ENCODE measurements at regions not wholly inside any gene's neighbourhood (a gene's known extent, or its start where the extent isn't known, plus 50 kb on each side); places are given as distances from the start of the nearest gene placed in this dataset.

DNA sequence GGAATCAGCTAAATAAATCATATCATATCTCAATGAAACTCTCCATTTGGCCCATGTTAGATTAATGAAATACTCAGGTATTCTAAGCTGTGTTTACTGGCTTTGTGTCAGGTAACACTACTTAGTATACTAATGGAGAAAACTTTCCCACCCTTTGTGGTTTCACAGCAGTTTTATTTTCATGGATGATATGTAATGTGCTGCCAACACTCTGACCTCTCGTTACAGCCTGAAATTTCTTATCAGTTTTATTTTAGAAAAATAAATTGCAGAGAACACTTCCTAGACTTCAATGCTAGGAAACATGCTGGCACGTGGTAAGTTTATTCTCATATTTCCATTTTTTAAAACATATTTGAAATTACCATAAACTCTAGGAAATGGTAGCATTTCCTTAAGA lies 758.9 kb downstream of the LIG4 start:
- H3K27me3 ChIP-seq (replicated peaks; ENCODE audit: insufficient read depth): no peaks in the 10 kb centered on the region
- ATAC-seq (ENCODE audit: insufficient number of reproducible peaks, low FRiP score, low read depth) (no peak), DNase-seq (ENCODE audit: low spot score) (no peak)
- peaks cover 22 to 56% of the 10 kb centered on the region in 2 donors for H3K4me1 ChIP-seq (ENCODE audit: control insufficient read depth in 1 of 2, low read depth in 2 of 2)
- TF ChIP-seq, protein P1, sequence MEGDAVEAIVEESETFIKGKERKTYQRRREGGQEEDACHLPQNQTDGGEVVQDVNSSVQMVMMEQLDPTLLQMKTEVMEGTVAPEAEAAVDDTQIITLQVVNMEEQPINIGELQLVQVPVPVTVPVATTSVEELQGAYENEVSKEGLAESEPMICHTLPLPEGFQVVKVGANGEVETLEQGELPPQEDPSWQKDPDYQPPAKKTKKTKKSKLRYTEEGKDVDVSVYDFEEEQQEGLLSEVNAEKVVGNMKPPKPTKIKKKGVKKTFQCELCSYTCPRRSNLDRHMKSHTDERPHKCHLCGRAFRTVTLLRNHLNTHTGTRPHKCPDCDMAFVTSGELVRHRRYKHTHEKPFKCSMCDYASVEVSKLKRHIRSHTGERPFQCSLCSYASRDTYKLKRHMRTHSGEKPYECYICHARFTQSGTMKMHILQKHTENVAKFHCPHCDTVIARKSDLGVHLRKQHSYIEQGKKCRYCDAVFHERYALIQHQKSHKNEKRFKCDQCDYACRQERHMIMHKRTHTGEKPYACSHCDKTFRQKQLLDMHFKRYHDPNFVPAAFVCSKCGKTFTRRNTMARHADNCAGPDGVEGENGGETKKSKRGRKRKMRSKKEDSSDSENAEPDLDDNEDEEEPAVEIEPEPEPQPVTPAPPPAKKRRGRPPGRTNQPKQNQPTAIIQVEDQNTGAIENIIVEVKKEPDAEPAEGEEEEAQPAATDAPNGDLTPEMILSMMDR (IDR thresholded peaks at IDR 0.05): no peak
- H3K4me3 ChIP-seq: no peak overlapping the region
- no peaks in the 10 kb centered on the region for H3K36me3 ChIP-seq
- H3K27ac ChIP-seq: no peak overlapping the region
- no peaks in the 10 kb centered on the region for H3K9me3 ChIP-seq

DNA sequence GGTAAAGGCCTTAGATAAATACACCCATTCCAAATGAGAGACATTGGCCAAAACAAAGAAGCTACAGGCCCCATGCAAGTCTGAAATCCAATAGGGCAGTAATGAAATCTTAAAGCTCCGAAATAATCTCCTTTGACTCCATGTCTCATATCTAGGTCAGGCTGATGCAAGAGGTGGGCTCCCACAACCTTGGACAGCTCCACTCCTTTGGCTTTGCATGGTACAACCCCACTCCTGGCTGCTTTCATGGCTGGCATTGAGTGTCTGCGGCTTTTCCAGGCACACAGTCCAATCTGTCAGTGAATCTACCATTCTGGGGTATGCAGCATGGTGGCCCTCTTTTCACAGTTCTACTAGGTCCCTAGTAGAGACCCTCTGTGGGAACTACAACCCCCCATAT lies 762.5 kb downstream of the LIG4 start:
- Histone ChIP-seq H3K27me3 (replicated peaks; ENCODE audit: insufficient read depth) (no peaks in the 10 kb centered on the region), H3K27ac (no peak overlapping the region), H3K9me3 (no peaks in the 10 kb centered on the region), H3K4me1 (ENCODE audit: control insufficient read depth in 1 of 2, low read depth in 2 of 2) (peaks cover 0 to 39% of the 10 kb centered on the region in 2 donors), H3K4me3 (no peak overlapping the region), H3K36me3 (no peaks in the 10 kb centered on the region)
- ATAC-seq (ENCODE audit: insufficient number of reproducible peaks, low FRiP score, low read depth): no peak
- TF ChIP-seq, protein P1 (IDR thresholded peaks at IDR 0.05): no peak
- no peak for DNase-seq (ENCODE audit: low spot score)

DNA sequence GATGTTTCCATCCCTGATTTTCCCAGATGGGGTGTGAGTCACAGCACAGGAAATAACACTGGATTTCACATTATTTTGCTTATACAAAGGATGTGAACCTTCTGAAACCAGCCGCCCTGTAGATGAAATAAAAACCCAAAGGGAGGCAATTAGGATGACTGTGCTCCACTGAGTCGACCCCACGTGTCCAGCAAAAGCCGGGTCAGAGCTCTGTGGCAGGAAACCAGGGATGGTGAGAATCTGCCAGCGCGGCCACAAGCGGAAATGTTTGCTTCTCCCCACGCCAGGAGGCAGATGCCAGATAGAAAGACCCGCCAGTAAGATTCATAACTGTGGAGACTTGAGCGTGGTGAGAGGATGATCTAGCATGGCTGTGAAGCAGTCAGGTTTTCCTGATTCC lies 764.4 kb downstream of the LIG4 start:
- Histone ChIP-seq H3K36me3 (no peaks in the 10 kb centered on the region), H3K9me3 (no peaks in the 10 kb centered on the region), H3K27me3 (replicated peaks; ENCODE audit: insufficient read depth) (no peaks in the 10 kb centered on the region), H3K4me1 (ENCODE audit: control insufficient read depth in 1 of 2, low read depth in 2 of 2) (peaks cover 0 to 20% of the 10 kb centered on the region in 2 donors), H3K27ac (peak overlapping the region; percentile 33 to 43), H3K4me3 (peak overlapping the region; percentile 50)
- ATAC-seq (ENCODE audit: insufficient number of reproducible peaks, low FRiP score, low read depth) (peak; percentile 69), DNase-seq (ENCODE audit: low spot score) (peak; percentile 16)
- TF ChIP-seq, protein P1 (IDR thresholded peaks at IDR 0.05): no peak

DNA sequence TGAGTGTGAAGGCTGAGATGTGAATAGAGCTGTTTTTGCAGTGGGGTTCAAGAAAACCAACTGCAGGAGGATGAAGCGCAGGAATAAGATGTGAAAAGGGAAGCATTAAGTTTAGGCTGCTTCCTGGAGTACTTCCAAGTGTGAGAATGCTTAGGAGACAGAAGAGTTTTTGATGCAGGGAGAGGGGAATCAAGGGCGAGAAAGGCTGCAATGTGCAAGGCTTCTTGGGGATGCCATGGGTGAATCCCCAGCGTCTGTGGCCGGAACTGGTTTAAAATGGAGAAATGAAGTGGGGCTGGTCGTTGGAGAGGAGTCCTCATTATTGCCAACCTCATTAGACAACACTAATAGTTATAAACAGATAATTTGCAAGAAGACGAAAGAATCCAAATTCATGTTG lies 764.9 kb downstream of the LIG4 start:
- Histone ChIP-seq H3K36me3 (no peaks in the 10 kb centered on the region), H3K4me1 (ENCODE audit: control insufficient read depth in 1 of 2, low read depth in 2 of 2) (peaks cover 0 to 20% of the 10 kb centered on the region in 2 donors), H3K4me3 (no peak overlapping the region), H3K27me3 (replicated peaks; ENCODE audit: insufficient read depth) (no peaks in the 10 kb centered on the region), H3K27ac (peak overlapping the region; percentile 33 to 43), H3K9me3 (no peaks in the 10 kb centered on the region)
- TF ChIP-seq, protein P1 (IDR thresholded peaks at IDR 0.05): no peak
- ATAC-seq (ENCODE audit: insufficient number of reproducible peaks, low FRiP score, low read depth) (no peak), DNase-seq (ENCODE audit: low spot score) (no peak)

DNA sequence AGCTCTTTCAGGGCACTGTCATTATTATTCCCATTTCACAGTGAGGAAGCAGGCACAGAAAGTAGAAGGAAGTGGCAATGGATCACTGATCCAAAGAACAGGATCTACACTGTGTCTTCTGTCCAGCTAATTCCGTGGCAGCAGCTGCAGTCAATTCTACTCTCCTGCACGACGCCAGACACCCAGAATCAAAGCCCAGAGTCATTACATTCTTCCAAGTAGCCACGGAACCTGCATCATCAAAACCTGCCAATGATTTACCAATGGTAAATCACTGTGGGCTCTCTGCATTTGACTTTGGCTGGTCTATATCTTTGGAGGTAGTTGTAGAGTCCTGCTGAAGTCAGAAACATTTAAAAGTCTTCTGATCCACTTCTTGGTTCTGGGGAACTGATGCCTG lies 767.7 kb downstream of the LIG4 start:
- DNase-seq (ENCODE audit: low spot score): no peak
- ATAC-seq (ENCODE audit: insufficient number of reproducible peaks, low FRiP score, low read depth): no peak
- Histone ChIP-seq H3K4me3 (no peak overlapping the region), H3K36me3 (no peaks in the 10 kb centered on the region), H3K27ac (no peak overlapping the region), H3K27me3 (replicated peaks; ENCODE audit: insufficient read depth) (no peaks in the 10 kb centered on the region), H3K9me3 (no peaks in the 10 kb centered on the region), H3K4me1 (ENCODE audit: control insufficient read depth in 1 of 2, low read depth in 2 of 2) (peaks cover 0 to 20% of the 10 kb centered on the region in 2 donors)
- TF ChIP-seq, protein P1 (IDR thresholded peaks at IDR 0.05): no peak
